GM12878 (cell line): ENCODE measurements at regions not wholly inside any gene's neighbourhood (a gene's known extent, or its start where the extent isn't known, plus 50 kb on each side); places are given as distances from the start of the nearest gene placed in this dataset.

ENCODE experiments used
- EP300 ChIP-seq, 2 experiments: fragments of 150-350 bp in 1 of 2; IDR thresholded peaks; 2 replicates each; pipeline ENCODE4 v1.6.1; 2011 to 2012; ENCODE audit warnings: low read depth in 2 of 2, low read length in 2 of 2, borderline replicate concordance in 1 of 2, improper control_type of control experiment in 1 of 2, inconsistent platforms in 1 of 2; ENCODE audit not compliant: control insufficient read depth in 1 of 2
- IKZF1 ChIP-seq: fragments of 450-650 bp; conservative IDR thresholded peaks from 2 replicates; pipeline ENCODE4 v1.6.1; 2017; ENCODE audit warnings: antibody characterized with exemption, mild to moderate bottlenecking
- NFIC ChIP-seq: IDR thresholded peaks from 2 replicates; pipeline ENCODE4 v1.6.1; 2012; ENCODE audit warnings: low read depth, mild to moderate bottlenecking, inconsistent platforms, low read length, moderate library complexity
- SIN3A ChIP-seq: IDR thresholded peaks from 2 replicates; pipeline ENCODE4 v1.6.1; 2012; ENCODE audit warnings: low read depth, low read length, improper control_type of control experiment
- YBX1 ChIP-seq: fragments of 450-650 bp; IDR thresholded peaks from 2 replicates; pipeline ENCODE4 v1.6.1; 2016; ENCODE audit warnings: antibody characterized with exemption
- YY1 ChIP-seq: IDR thresholded peaks from 2 replicates; pipeline ENCODE4 v1.6.1; 2011; ENCODE audit warnings: low read depth, mild to moderate bottlenecking, low read length
- ZBTB33 ChIP-seq: fragments of 450-650 bp; IDR thresholded peaks from 2 replicates; pipeline ENCODE4 v1.6.1; 2017; ENCODE audit warnings: mild to moderate bottlenecking
- ZNF592 ChIP-seq: fragments of 450-650 bp; IDR thresholded peaks from 2 replicates; pipeline ENCODE4 v1.6.1; 2017; ENCODE audit warnings: mild to moderate bottlenecking, moderate library complexity
- TF ChIP-seq, protein P1 (sequence below): fragments of 450-650 bp; formaldehyde crosslinking; IDR thresholded peaks from 2 replicates; pipeline ENCODE4 v1.5.0; 2022; ENCODE audit warnings: mild to moderate bottlenecking, missing genetic modification characterization

- TF ChIP-seq ZNF592 (no peak), ZBTB33 (no peak), SIN3A (no peak), NFIC (0 out of 2 replicates have a peak, but pooled peaks have one; percentile 25), YY1 (peak; percentile 50; the same call in 1 of the 2 replicates), YBX1 (no peak), IKZF1 (0 out of 2 replicates have a peak, but pooled peaks have one; percentile 41), EP300 (IDR thresholded peaks at IDR 0.05; ENCODE audit: borderline replicate concordance in 1 of 2, control insufficient read depth in 1 of 2, low read depth in 2 of 2, low read length in 2 of 2) (peak in 1 of 2 experiments; percentile 47; a peak in 2 of 4 replicates)
- TF ChIP-seq, protein P1, sequence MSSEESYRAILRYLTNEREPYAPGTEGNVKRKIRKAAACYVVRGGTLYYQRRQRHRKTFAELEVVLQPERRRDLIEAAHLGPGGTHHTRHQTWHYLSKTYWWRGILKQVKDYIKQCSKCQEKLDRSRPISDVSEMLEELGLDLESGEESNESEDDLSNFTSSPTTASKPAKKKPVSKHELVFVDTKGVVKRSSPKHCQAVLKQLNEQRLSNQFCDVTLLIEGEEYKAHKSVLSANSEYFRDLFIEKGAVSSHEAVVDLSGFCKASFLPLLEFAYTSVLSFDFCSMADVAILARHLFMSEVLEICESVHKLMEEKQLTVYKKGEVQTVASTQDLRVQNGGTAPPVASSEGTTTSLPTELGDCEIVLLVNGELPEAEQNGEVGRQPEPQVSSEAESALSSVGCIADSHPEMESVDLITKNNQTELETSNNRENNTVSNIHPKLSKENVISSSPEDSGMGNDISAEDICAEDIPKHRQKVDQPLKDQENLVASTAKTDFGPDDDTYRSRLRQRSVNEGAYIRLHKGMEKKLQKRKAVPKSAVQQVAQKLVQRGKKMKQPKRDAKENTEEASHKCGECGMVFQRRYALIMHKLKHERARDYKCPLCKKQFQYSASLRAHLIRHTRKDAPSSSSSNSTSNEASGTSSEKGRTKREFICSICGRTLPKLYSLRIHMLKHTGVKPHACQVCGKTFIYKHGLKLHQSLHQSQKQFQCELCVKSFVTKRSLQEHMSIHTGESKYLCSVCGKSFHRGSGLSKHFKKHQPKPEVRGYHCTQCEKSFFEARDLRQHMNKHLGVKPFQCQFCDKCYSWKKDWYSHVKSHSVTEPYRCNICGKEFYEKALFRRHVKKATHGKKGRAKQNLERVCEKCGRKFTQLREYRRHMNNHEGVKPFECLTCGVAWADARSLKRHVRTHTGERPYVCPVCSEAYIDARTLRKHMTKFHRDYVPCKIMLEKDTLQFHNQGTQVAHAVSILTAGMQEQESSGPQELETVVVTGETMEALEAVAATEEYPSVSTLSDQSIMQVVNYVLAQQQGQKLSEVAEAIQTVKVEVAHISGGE (CRISPR knock-in tag) = no peak
These were observed 571.1 kb upstream of the DIPK2B start (continued) for GRCh38 chrX:45771560-45772340.
